ENCODE measurements at regions not wholly inside any gene's neighbourhood (a gene's known extent, or its start where the extent isn't known, plus 50 kb on each side); places are given as distances from the start of the nearest gene placed in this dataset.

DNA sequence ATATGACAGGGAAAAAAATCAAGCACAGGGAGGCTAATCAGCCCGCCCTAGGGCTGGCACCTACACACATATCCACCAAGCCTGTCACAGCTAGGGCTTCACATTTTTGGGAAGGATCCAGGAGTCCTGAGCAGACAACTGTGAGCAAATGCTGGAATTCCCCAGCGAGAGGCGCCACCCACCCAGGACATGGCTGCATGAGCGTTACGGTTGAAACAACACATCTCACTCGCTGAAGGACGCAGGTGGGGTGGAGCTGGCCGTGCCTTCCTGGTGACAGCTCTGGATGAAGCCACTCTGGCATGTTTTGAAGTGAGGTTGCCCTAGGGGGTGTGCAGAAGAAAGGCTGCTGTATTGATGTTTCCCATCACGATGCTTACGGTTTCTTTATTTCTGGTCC is 315.1 kb upstream of the EEF2KMT start:
- TF ChIP-seq CTCF (IDR thresholded peaks at IDR 0.05; ENCODE audit: low read depth, low read length), result no peak
- H3K4me3 ChIP-seq (replicated peaks in 1 of 2; ENCODE audit: low read depth in 2 of 2, low read length in 2 of 2), result no peak overlapping the region
- DNase-seq (ENCODE audit: low read depth in 2 of 2), result no peak

DNA sequence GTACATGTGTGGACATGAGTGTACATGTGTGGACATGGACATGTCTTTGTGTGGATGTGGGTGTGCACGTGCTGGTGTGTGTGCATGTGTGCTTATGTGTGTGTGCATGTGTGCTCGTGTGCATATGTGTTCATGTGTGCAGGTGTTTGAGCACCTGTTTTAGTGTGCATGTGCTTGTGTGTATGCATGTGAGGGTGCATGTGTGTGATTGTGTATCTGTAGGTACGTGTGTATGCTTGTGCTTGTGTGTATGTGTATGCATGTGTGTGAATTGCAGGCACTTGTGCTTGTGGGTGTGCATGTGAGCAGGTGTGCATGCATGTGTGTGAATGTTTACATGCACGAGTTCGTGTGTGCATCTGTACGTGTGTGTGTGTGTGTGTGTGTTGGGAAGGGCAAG is 300.6 kb upstream of the EEF2KMT start:
- TF ChIP-seq CTCF (IDR thresholded peaks at IDR 0.05; ENCODE audit: low read depth, low read length), result no peak
- no peak overlapping the region for H3K4me3 ChIP-seq (replicated peaks in 1 of 2; ENCODE audit: low read depth in 2 of 2, low read length in 2 of 2)
- no peak for DNase-seq (ENCODE audit: low read depth in 2 of 2)

DNA sequence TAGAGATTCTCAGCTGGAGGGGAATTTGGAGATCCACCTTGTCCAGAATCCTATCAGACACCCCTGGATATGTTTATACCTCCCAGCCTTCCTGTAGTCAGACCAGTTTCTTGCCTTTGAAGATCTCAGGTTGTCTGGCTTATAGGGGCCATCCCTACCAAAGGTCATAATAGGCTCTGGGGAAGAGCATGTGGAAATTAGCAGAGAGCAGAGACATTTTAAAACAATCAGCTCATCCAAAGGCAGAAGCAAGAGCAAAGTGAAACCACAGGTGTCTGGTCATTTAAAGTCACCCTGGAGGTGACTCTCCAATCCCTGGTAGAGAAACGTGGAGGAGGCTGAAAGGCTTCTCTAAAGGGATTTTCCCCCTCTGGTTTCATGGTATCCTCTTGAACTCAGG is 299.3 kb upstream of the EEF2KMT start:
- no peak for DNase-seq (ENCODE audit: low read depth in 2 of 2)
- H3K4me3 ChIP-seq (replicated peaks in 1 of 2; ENCODE audit: low read depth in 2 of 2, low read length in 2 of 2), result no peak overlapping the region
- no peak for TF ChIP-seq CTCF (IDR thresholded peaks at IDR 0.05; ENCODE audit: low read depth, low read length)

- H3K4me3 ChIP-seq (replicated peaks in 1 of 2; ENCODE audit: low read depth in 2 of 2, low read length in 2 of 2), result no peak overlapping the region
- TF ChIP-seq CTCF (IDR thresholded peaks at IDR 0.05; ENCODE audit: low read depth, low read length), result no peak
- DNase-seq (ENCODE audit: low read depth in 2 of 2), result no peak
Observed at GRCh38 chr16:5393070-5393469, 295.5 kb upstream of the EEF2KMT start.

DNA sequence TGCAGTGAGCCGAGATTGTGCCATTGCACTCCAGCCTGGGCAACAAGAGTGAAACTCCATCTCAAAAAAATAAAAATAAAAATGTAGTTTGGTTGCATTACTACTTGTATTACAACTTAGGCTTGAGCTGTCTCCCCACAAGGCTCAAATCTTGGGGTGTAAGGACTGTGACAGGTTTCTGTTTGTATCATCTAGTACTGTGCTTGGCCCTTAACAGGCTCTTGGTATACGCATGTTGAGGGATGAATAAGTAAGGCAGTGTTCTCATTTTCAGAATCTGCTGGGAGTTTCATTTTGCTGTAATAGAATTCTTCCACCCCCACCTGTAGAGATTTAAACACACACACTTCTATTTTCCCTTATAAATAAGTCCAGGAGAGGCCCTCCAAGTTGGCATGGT is 289.4 kb upstream of the EEF2KMT start:
- no peak for DNase-seq (ENCODE audit: low read depth in 2 of 2)
- no peak overlapping the region for H3K4me3 ChIP-seq (replicated peaks in 1 of 2; ENCODE audit: low read depth in 2 of 2, low read length in 2 of 2)
- TF ChIP-seq CTCF (IDR thresholded peaks at IDR 0.05; ENCODE audit: low read depth, low read length), result no peak

DNA sequence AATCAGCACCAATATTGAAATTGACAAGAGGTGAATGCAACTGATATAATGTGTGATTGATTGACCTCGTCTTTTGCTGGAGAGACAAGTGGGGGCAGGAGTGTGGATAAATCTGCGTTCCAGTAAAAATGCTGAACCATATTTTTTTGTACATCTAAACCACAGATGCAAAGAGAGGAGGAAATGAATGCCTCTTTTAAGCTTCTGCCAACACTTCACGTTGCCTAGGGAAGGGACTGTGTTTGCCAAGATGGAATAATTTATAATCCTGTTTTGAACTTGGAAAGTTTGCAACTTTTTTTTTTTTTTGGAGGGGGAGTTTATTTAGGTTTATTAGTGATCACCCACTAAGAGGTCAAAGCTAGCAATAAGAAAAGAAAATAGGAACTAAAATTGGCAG is 288.2 kb upstream of the EEF2KMT start:
- no peak for DNase-seq (ENCODE audit: low read depth in 2 of 2)
- no peak overlapping the region for H3K4me3 ChIP-seq (replicated peaks in 1 of 2; ENCODE audit: low read depth in 2 of 2, low read length in 2 of 2)
- TF ChIP-seq CTCF (IDR thresholded peaks at IDR 0.05; ENCODE audit: low read depth, low read length), result no peak

DNA sequence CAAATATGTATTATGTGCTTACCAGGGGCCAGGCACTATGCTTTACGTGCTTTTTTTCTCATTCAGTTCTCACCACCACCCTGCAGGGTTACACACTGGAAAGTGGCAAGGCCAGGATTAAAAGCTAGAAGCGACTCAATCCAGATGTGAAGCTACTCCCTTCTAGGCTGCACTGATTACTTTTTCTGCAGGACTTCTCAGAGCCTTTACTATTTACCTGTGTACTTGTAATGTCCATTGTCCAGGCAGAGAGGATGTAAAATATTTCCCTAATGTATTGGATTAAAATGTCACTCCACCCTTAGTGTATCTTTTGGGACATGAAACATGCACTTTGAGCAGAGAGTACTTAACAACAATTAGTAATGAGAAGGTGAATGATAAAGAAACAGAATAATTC is 287.5 kb upstream of the EEF2KMT start:
- TF ChIP-seq CTCF (IDR thresholded peaks at IDR 0.05; ENCODE audit: low read depth, low read length), result no peak
- no peak for DNase-seq (ENCODE audit: low read depth in 2 of 2)
- no peak overlapping the region for H3K4me3 ChIP-seq (replicated peaks in 1 of 2; ENCODE audit: low read depth in 2 of 2, low read length in 2 of 2)
